HepG2 (cell line): ENCODE measurements at regions not wholly inside any gene's neighbourhood (a gene's known extent, or its start where the extent isn't known, plus 50 kb on each side); places are given as distances from the start of the nearest gene placed in this dataset.

ENCODE experiments used
- ARID5B ChIP-seq: IDR thresholded peaks from 2 replicates; pipeline ENCODE4 v1.4.0; 2020; ENCODE audit warnings: mild to moderate bottlenecking, missing genetic modification reagents
- KIAA2018 ChIP-seq: sonication (generic); formaldehyde crosslinking; IDR thresholded peaks from 2 replicates; pipeline ENCODE4 v1.5.0; 2020; ENCODE audit warnings: mild to moderate bottlenecking, missing genetic modification reagents, borderline replicate concordance
- MAFF ChIP-seq: IDR thresholded peaks from 2 replicates; pipeline ENCODE4 v1.6.1; 2011; ENCODE audit warnings: low read depth, low read length, improper control_type of control experiment
- PATZ1 ChIP-seq: sonication (generic); formaldehyde crosslinking; IDR thresholded peaks from 2 replicates; pipeline ENCODE4 v1.4.0; 2020; ENCODE audit warnings: missing genetic modification reagents
- SAP130 ChIP-seq: IDR thresholded peaks from 2 replicates; pipeline ENCODE4 v1.6.1; 2016; ENCODE audit warnings: low read depth
- THAP9 ChIP-seq: sonication (generic); formaldehyde crosslinking; IDR thresholded peaks from 2 replicates; pipeline ENCODE4; 2020; ENCODE audit warnings: missing genetic modification reagents, mild to moderate bottlenecking, borderline replicate concordance
- ZFY ChIP-seq: sonication (generic); formaldehyde crosslinking; IDR thresholded peaks from 2 replicates; pipeline ENCODE4 v1.4.0; 2020; ENCODE audit warnings: missing genetic modification reagents
- ZHX1 ChIP-seq: sonication (generic); formaldehyde crosslinking; IDR thresholded peaks from 2 replicates; pipeline ENCODE4 v1.8.1; 2022; ENCODE audit warnings: low read depth, mild to moderate bottlenecking, missing genetic modification reagents
- ZNF839 ChIP-seq: sonication (generic); formaldehyde crosslinking; IDR thresholded peaks from 2 replicates; pipeline ENCODE4 v1.4.0; 2020; ENCODE audit warnings: missing genetic modification reagents, mild to moderate bottlenecking, borderline replicate concordance

GRCh38 chr10:4658777-4659176 lies 167.2 kb upstream of the AKR1E2 start (continued):
- no peak for TF ChIP-seq KIAA2018 (CRISPR knock-in tag)
- TF ChIP-seq ARID5B (CRISPR knock-in tag): 0 out of 2 replicates have a peak, but pooled peaks have one; percentile 7
- TF ChIP-seq ZNF839: no peak
- no peak for TF ChIP-seq ZFY
- TF ChIP-seq MAFF: 0 out of 2 replicates have a peak, but pooled peaks have one; percentile 21
- no peak for TF ChIP-seq PATZ1
- TF ChIP-seq SAP130 (CRISPR knock-in tag): no peak
- no peak for TF ChIP-seq ZHX1 (CRISPR knock-in tag)
- TF ChIP-seq THAP9 (CRISPR knock-in tag): no peak
